HG03066 (cell line): ENCODE measurements at regions not wholly inside any gene's neighbourhood (a gene's known extent, or its start where the extent isn't known, plus 50 kb on each side); places are given as distances from the start of the nearest gene placed in this dataset.

Source experiments
- ATAC-seq: cut with Tn5 transposase; IDR thresholded peaks from one replicate; pipeline ENCODE4 v1.9.1; 2021; ENCODE audit warnings: low read depth; ENCODE audit not compliant: unreplicated experiment

- no peak for ATAC-seq
These were observed 63.6 kb downstream of the NUDT12 start for GRCh38 chr5:103498800-103499551.

DNA sequence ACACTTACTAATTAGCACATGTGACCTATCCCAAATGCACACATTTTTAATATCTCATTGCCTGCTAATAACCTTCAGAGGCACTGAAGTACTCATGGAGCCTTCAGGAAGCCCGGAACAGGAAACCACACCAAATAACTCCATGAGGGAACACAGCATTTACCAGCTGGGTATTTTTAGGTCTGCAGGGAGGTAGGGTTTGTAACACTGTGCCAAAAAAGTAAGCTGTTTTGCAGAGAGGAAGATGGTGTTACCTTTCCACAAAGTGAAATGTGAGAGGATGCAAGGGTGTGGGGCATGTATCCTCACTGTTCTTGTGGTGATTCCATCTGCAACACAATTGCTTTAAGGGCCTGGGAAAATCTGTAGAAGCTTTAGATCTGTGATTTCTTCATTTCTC lies 64.4 kb downstream of the NUDT12 start:
- ATAC-seq = no peak

GRCh38 chr5:103497781-103498180 lies 64.8 kb downstream of the NUDT12 start:
- ATAC-seq = no peak

- ATAC-seq = no peak
These were observed 72.4 kb downstream of the NUDT12 start for GRCh38 chr5:103490030-103490739.

DNA sequence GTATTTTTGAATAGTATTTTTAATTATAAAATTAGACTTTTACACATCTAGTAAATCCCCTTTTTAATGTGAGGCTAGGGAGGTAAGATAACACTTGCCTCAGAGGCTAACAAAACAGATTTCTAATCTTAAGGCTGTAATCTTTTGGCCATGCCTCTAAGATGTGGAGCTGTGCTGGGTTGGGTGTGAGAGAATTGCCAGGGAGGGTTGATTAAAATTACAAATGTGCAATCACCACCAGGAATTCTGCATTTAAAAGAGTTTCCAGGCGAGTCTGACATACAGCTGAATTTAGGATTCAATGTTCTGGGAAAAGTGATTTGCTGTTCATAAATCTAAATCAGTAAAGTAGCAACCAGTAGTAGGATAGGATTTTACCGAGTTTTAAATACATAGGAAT lies 73.3 kb downstream of the NUDT12 start:
- no peak for ATAC-seq

- no peak for ATAC-seq
These were observed 74.6 kb downstream of the NUDT12 start for GRCh38 chr5:103487822-103488493.

GRCh38 chr5:103487218-103487617 lies 75.4 kb downstream of the NUDT12 start:
- no peak for ATAC-seq

- ATAC-seq = no peak
These were observed 75.8 kb downstream of the NUDT12 start for GRCh38 chr5:103486739-103487138.

DNA sequence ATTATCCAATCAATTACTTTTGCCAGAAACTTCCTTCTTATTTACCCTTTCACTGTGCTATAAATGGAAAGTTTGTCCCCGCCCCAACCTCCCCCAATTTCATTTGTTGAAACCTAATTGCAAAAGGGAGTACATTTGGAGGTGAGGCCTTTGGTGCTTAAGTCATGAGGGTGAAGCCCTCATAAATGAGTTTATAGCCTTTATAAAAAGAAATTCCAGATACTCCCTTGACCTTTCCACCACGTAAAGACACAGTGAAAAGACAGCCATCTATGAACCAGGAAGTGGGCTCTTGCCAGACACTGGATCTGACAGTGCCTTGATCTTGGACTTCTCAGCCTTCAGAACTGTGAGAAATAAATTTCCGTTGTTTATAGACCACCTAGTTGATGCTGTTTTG lies 82.3 kb downstream of the NUDT12 start:
- ATAC-seq = no peak

- ATAC-seq = no peak
These were observed 84.9 kb downstream of the NUDT12 start for GRCh38 chr5:103477678-103478077.

DNA sequence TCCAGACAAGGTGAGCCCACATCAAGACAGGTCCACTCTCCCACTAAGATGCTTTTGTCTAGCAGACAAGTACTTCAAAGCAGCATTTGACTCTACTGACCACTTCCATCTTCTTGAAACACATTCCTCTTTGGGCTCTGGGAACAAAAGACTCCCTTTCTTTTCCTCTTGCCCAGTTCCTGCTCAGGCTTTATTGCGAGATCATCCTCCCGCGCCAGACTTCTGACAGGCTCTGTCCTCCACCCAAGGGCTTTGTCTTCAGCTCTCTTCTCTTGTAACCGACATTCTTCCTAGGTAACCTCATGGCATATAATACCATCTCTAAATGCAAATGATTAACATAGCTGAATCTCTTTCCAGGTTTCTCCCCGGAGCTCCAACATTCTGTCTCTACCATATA lies 85.8 kb downstream of the NUDT12 start:
- ATAC-seq = no peak

- no peak for ATAC-seq
These were observed 86.9 kb downstream of the NUDT12 start for GRCh38 chr5:103475629-103476240.

- no peak for ATAC-seq
These were observed 87.9 kb downstream of the NUDT12 start for GRCh38 chr5:103474677-103475076.

- no peak for ATAC-seq
These were observed 88.9 kb downstream of the NUDT12 start for GRCh38 chr5:103473725-103474124.

DNA sequence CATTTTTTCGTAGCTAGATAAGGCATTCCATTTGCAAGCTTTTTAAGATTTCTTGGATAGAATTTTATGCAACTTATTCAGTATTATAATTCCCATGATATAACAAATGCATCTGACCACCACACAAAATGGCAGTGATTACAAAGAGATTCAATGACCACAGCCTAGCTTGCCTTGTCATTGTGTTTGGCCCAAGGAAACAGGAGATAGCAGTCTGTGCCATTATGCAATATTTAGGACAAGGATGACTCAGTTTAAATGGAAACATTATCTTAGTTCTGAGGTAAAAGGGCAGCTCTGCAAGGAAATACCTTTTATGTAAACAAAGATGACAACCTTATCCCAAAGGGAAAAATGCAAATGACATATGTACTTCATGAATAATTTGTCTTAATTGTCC lies 89.8 kb downstream of the NUDT12 start:
- no peak for ATAC-seq

DNA sequence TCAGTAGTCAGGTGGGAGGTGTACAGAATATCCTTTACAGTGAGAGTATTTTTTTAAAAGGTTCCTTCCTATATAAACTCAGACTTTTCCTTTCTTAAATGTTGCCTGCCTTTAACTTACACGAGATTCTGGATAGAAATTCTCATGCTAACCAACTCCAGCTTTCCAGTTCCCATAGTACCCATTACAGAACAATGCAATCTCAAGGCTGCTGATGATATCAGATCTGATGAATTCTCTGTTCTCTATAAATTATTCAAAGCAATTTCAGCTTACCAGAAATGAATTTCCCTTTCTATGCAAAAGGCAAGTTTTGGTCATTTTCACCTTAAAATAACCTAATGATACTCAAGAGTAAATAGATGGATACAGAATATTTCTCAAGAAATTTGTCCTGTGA lies 90.3 kb downstream of the NUDT12 start:
- no peak for ATAC-seq

GRCh38 chr5:103469288-103470040 lies 93.1 kb downstream of the NUDT12 start:
- ATAC-seq = no peak

- ATAC-seq = no peak
These were observed 94.8 kb downstream of the NUDT12 start for GRCh38 chr5:103467831-103468230.

- ATAC-seq = no peak
These were observed 96.1 kb downstream of the NUDT12 start for GRCh38 chr5:103466495-103466894.

DNA sequence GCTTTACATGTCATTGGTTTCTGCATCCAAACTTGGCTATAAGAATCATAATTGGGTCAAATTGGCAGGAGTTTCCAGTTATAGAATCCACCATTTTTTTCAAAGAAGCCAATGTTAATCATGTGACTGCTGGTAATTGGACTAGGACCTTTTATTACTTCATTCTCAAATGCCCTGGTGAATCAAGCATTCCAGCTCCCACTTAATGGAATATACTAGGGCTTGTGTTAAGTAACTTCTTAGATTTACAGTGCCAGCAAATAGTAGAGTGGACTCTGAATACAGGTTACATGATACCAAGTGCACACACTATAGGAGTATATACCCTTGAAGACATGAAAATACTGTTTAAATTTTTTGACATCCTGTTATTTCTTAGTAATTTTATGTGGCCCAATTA lies 96.7 kb downstream of the NUDT12 start:
- ATAC-seq = no peak
